ENCODE measurements at regions not wholly inside any gene's neighbourhood (a gene's known extent, or its start where the extent isn't known, plus 50 kb on each side); places are given as distances from the start of the nearest gene placed in this dataset.

DNA sequence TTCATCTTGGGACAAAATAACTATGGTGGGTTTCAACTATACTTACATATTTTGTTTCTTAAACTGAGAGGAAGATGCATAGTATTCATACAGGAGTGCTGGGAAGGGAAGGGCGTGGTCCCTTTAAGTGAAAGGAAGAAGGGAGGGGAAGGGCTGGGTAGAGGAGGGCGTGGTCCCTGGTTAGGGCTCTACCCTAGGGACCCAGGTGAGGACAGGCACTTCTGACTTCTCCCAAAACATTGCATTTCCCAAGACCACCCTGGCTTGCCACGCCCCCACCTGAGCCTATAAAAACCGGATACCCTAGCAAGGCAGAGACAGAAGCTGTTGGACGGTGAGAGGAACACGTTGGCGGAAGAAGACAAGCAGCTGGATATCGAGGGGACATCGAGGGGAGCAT is 157.6 kb upstream of the PLXNA4 start:
- Histone ChIP-seq H3K36me3 (ENCODE audit: insufficient read depth, low read length) (no peaks in the 10 kb centered on the region), H2AFZ (ENCODE audit: low read depth, low read length) (no peak overlapping the region), H3K27me3 (ENCODE audit: insufficient read depth, low read length) (no peaks in the 10 kb centered on the region), H3K4me3 (ENCODE audit: low read length) (no peak overlapping the region), H3K9me3 (ENCODE audit: low read length) (no peaks in the 10 kb centered on the region), H3K4me1 (ENCODE audit: insufficient read depth, low read length) (peaks cover 13% of the 10 kb centered on the region)

DNA sequence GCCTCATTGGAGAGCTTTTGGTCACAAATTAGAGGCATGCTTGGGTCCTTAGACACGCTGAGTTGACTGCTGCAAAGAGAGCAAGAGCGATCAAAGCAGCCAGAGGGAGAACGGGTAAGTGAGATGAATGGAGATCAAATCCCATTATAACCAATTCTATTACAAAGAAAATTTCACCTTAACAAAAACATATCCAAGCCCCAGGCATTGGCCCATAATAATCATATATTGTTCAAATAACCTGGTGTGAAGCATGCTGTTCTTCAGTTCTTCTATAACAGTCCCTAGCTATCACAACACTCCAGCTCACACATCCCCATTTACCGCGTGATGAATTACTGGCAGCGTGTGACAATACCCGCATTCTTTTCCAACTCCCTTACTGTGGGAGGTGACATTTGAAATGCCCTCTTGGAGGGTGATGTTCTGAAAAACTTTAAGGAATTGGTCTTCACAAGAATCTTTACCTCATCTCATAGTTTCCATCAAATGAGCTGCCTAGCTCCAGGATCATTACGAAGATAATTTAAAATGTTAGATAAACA is 156.1 kb upstream of the PLXNA4 start:
- Histone ChIP-seq H2AFZ (ENCODE audit: low read depth, low read length) (no peak overlapping the region), H3K4me1 (ENCODE audit: insufficient read depth, low read length) (peaks cover 13% of the 10 kb centered on the region)

DNA sequence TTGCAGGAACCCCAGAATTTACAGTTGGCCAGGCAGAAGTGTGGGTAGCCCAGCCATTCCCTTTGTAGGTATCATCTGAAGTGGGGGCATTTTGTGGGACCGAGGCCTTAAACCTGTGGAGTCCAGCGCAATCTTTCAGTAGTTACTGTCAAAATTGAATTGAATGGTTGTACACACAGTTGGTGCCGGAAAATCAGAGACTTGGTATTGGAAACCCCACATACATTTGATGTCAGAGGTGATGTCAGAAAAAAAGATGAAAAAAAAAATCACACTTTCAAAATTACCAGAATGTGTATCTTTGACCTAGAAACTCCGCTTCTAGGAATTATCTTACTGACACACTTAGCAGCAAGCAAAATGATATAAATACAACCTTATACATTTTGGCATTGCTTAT is 153.8 kb upstream of the PLXNA4 start:
- no peaks in the 10 kb centered on the region for H3K9me3 ChIP-seq (ENCODE audit: low read length)
- H2AFZ ChIP-seq (ENCODE audit: low read depth, low read length) = no peak overlapping the region
- no peaks in the 10 kb centered on the region for H3K27me3 ChIP-seq (ENCODE audit: insufficient read depth, low read length)
- peaks cover 13% of the 10 kb centered on the region for H3K4me1 ChIP-seq (ENCODE audit: insufficient read depth, low read length)
- H3K36me3 ChIP-seq (ENCODE audit: insufficient read depth, low read length) = no peaks in the 10 kb centered on the region
- H3K4me3 ChIP-seq (ENCODE audit: low read length) = no peak overlapping the region

More for the DNA sequence above, 156.1 kb upstream of the PLXNA4 start:
- H3K36me3 ChIP-seq (ENCODE audit: insufficient read depth, low read length) = no peaks in the 10 kb centered on the region
- no peaks in the 10 kb centered on the region for H3K9me3 ChIP-seq (ENCODE audit: low read length)
- H3K4me3 ChIP-seq (ENCODE audit: low read length) = no peak overlapping the region
- no peaks in the 10 kb centered on the region for H3K27me3 ChIP-seq (ENCODE audit: insufficient read depth, low read length)

DNA sequence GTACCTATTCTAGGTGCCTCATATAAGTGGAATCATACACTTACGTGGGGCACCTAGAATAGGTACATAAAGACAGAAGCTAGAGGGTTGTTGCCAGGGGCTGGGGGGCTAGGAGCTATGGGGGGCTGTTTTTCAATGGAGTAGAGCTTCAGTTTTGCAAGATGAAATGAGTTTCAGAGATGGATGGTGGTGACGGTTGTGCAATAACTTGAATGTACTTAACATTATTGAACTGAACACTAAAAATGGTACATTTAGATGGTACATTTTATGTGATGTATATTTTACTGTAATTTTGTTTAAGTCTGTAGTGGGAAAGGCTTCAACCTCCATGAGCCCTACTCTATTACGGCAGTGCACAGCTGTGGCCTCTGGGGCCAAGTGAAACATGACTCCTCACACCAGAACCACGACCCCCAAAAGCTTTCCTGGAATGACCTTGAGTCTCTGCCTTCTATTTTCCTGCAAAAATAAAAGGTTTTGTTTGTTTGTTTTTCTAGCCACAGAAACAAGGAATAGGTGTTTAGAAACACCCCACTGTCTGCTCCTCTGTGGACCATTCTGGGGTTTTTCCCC is 147.3 kb upstream of the PLXNA4 start:
- no peak overlapping the region for H2AFZ ChIP-seq (ENCODE audit: low read depth, low read length)
- peaks cover 2% of the 10 kb centered on the region for H3K4me1 ChIP-seq (ENCODE audit: insufficient read depth, low read length)
- H3K36me3 ChIP-seq (ENCODE audit: insufficient read depth, low read length) = no peaks in the 10 kb centered on the region
- peaks cover 2% of the 10 kb centered on the region for H3K9me3 ChIP-seq (ENCODE audit: low read length)
- H3K27me3 ChIP-seq (ENCODE audit: insufficient read depth, low read length) = no peaks in the 10 kb centered on the region
- no peak overlapping the region for H3K4me3 ChIP-seq (ENCODE audit: low read length)

DNA sequence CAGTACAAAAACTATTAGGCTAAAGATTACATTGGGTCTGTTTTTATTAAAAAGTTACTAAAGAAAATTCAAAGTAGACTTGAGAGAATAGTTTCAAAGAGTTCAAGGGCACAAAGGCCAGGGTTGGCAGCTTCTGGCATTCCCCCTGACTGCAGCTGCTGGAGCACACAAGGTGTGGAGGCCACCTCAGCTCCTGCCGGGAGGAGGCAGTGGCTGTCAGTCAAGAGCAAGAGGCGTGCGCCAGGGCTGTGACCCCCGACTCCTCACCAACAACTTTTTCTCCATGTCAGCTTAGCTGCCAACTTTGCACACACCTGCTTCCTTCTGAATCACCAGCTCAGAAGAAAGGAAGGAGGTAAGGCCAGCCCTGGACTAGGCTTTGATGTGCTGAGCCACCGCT is 144.6 kb upstream of the PLXNA4 start:
- no peak overlapping the region for H2AFZ ChIP-seq (ENCODE audit: low read depth, low read length)
- H3K4me1 ChIP-seq (ENCODE audit: insufficient read depth, low read length) = peaks cover 2% of the 10 kb centered on the region
- no peaks in the 10 kb centered on the region for H3K27me3 ChIP-seq (ENCODE audit: insufficient read depth, low read length)
- peaks cover 4% of the 10 kb centered on the region for H3K9me3 ChIP-seq (ENCODE audit: low read length)
- no peak overlapping the region for H3K4me3 ChIP-seq (ENCODE audit: low read length)
- H3K36me3 ChIP-seq (ENCODE audit: insufficient read depth, low read length) = no peaks in the 10 kb centered on the region

DNA sequence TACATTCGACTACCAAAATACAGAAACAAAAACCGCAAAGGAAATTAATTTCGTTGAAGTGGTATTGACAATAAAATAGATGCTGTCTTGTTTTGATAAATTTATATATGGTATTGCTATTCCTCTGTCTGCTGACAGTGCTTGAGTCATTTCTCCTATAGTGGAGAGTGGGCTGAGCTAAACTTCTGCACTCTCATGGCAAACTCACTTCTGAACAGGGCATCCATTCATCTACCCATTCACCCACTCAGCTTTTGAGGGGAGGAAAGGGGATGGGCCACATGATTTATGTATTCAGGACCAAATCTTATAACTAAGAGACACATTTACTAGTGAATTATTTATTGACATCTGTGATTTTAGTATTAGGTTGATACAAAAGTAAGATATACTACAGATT is 137.6 kb upstream of the PLXNA4 start:
- Histone ChIP-seq H2AFZ (ENCODE audit: low read depth, low read length) (no peak overlapping the region), H3K27me3 (ENCODE audit: insufficient read depth, low read length) (no peaks in the 10 kb centered on the region), H3K4me3 (ENCODE audit: low read length) (no peak overlapping the region), H3K9me3 (ENCODE audit: low read length) (peaks cover 3% of the 10 kb centered on the region), H3K4me1 (ENCODE audit: insufficient read depth, low read length) (no peaks in the 10 kb centered on the region), H3K36me3 (ENCODE audit: insufficient read depth, low read length) (no peaks in the 10 kb centered on the region)

DNA sequence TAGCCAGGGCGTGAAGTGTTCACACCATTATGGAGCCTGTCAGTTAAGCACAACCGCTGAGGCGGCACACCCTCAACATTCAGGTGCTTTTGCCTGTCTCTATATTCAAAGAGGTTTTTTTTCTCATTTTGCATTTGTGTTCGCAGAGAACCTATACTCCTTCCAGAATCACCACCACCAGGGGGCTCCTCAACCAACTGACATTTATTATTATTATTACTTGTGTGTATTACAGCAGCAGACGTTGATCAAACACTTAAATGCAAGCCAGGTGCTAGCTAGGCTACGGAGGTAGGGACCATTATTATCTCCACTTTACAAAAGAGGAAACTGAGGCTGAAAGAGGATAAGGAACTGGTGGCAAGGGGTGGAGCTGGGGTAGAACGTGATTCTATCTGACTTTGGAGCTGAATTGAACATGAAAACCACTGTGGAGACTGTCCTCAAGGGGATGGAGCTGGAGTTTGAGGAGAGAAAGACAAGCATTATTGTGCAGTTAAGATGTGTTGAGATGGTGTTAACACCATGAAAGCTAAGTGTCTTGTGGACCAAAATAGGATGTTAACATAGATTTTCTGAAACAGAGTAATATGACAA is 133.8 kb upstream of the PLXNA4 start:
- Histone ChIP-seq H3K4me1 (ENCODE audit: insufficient read depth, low read length) (no peaks in the 10 kb centered on the region), H3K36me3 (ENCODE audit: insufficient read depth, low read length) (no peaks in the 10 kb centered on the region), H2AFZ (ENCODE audit: low read depth, low read length) (no peak overlapping the region), H3K4me3 (ENCODE audit: low read length) (no peak overlapping the region), H3K27me3 (ENCODE audit: insufficient read depth, low read length) (no peaks in the 10 kb centered on the region), H3K9me3 (ENCODE audit: low read length) (no peaks in the 10 kb centered on the region)

DNA sequence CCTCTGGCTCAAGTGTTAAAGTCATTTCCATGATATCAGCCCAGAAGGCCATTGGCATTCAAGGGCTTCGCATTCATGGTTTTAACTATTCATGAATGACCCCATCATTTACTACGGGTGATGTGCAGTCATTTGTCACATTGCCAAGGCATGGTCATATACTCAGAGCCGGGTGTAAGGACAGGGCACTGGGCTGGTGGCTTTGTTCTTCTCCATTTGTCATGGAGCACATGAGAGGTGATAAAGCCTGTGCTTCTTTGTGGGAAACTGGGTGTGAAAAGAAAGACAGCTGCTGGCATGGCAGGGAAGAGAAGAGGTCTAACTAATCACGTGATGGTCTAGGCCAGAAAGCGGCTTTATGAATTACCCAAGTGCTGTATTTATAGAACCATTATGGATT is 132.2 kb upstream of the PLXNA4 start:
- no peaks in the 10 kb centered on the region for H3K36me3 ChIP-seq (ENCODE audit: insufficient read depth, low read length)
- no peaks in the 10 kb centered on the region for H3K9me3 ChIP-seq (ENCODE audit: low read length)
- H3K27me3 ChIP-seq (ENCODE audit: insufficient read depth, low read length) = no peaks in the 10 kb centered on the region
- H3K4me3 ChIP-seq (ENCODE audit: low read length) = no peak overlapping the region
- no peak overlapping the region for H2AFZ ChIP-seq (ENCODE audit: low read depth, low read length)
- H3K4me1 ChIP-seq (ENCODE audit: insufficient read depth, low read length) = peaks cover 3% of the 10 kb centered on the region

DNA sequence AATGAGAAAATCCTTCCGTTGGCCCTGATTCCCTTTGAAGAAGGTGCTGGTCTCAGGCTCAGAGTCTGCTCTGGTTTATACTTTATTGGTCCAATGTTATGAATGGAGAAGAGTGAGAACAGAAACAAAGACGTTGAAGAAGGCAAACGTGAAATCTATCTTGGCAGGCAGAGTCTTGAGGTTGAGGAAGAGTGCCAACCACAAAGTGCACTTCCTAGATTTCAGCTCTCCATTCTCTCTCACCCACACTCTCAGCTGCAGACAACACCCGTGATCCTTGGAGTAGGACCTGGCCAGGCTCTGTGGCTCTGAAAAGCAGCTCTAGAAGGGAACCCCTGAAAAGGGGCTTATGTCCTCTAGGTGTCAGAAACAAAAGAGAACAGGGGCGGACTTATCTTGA is 128.9 kb upstream of the PLXNA4 start:
- Histone ChIP-seq H3K9me3 (ENCODE audit: low read length) (no peaks in the 10 kb centered on the region), H3K36me3 (ENCODE audit: insufficient read depth, low read length) (no peaks in the 10 kb centered on the region), H3K4me3 (ENCODE audit: low read length) (no peak overlapping the region), H3K4me1 (ENCODE audit: insufficient read depth, low read length) (peaks cover 3% of the 10 kb centered on the region), H2AFZ (ENCODE audit: low read depth, low read length) (no peak overlapping the region), H3K27me3 (ENCODE audit: insufficient read depth, low read length) (no peaks in the 10 kb centered on the region)

DNA sequence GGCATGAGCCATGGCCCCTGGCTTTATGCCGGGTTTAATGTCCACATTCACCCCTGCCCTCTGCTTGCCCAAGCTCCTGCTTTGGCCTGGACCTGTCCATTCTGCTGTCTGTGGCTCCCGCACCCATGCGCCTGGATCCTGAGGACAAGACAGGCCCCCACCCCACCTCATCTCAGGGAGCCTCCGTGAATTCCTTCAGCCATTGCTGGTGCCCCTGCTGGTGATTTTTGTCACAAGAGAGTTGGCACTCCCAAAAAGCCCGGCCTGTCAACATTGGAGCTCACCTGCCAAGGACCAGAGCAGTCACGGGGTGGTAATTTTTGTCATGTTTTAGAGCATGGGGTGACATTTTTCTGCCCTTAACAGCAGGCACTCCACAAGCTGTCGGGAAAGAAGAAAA is 127.5 kb upstream of the PLXNA4 start:
- Histone ChIP-seq H3K4me3 (ENCODE audit: low read length) (no peak overlapping the region), H3K4me1 (ENCODE audit: insufficient read depth, low read length) (peaks cover 3% of the 10 kb centered on the region), H3K9me3 (ENCODE audit: low read length) (no peaks in the 10 kb centered on the region), H2AFZ (ENCODE audit: low read depth, low read length) (no peak overlapping the region), H3K36me3 (ENCODE audit: insufficient read depth, low read length) (no peaks in the 10 kb centered on the region), H3K27me3 (ENCODE audit: insufficient read depth, low read length) (no peaks in the 10 kb centered on the region)

DNA sequence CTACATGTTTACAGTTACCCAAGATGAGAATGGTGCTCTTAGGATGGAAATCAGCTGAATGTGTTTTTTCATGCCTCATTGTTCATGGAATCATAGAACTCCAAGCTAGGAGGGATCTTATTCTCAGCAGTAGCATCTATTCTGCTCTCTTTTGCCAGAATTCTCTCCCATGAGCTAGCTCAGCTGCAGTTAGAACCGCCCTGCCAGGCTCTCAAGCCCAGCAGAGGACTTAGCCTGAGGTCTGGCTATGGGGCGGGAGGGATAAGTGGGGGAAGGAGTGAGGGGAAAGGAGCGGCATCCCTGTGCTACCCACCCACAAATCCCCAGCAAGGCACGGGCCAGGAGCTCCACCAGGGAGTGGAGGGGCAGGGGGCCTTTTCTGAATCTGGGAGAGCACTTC is 120.7 kb upstream of the PLXNA4 start:
- no peaks in the 10 kb centered on the region for H3K9me3 ChIP-seq (ENCODE audit: low read length)
- no peaks in the 10 kb centered on the region for H3K4me1 ChIP-seq (ENCODE audit: insufficient read depth, low read length)
- H3K4me3 ChIP-seq (ENCODE audit: low read length) = no peak overlapping the region
- no peak overlapping the region for H2AFZ ChIP-seq (ENCODE audit: low read depth, low read length)
- H3K27me3 ChIP-seq (ENCODE audit: insufficient read depth, low read length) = peaks cover 2% of the 10 kb centered on the region
- no peaks in the 10 kb centered on the region for H3K36me3 ChIP-seq (ENCODE audit: insufficient read depth, low read length)

DNA sequence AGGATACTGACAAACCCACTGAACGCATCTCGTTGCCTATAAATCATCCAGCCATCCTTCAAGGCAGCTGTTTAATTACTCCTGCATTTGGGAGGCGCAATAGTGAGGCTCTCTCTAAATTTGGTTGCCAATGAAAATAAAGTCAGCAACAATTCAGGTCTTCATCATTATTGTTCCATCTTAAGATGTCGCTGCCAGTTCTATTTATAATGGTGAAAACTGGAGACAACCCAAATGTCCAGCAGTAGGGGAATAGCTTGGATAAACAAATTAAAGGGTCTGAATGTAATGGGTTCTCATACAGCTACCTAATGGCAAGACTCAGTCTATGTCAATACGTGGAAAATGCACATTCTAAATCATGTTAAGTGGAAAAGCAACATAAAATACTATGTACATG is 120.1 kb upstream of the PLXNA4 start:
- H2AFZ ChIP-seq (ENCODE audit: low read depth, low read length) = no peak overlapping the region
- H3K27me3 ChIP-seq (ENCODE audit: insufficient read depth, low read length) = peaks cover 2% of the 10 kb centered on the region
- H3K36me3 ChIP-seq (ENCODE audit: insufficient read depth, low read length) = no peaks in the 10 kb centered on the region
- H3K4me1 ChIP-seq (ENCODE audit: insufficient read depth, low read length) = no peaks in the 10 kb centered on the region
- no peaks in the 10 kb centered on the region for H3K9me3 ChIP-seq (ENCODE audit: low read length)
- no peak overlapping the region for H3K4me3 ChIP-seq (ENCODE audit: low read length)

DNA sequence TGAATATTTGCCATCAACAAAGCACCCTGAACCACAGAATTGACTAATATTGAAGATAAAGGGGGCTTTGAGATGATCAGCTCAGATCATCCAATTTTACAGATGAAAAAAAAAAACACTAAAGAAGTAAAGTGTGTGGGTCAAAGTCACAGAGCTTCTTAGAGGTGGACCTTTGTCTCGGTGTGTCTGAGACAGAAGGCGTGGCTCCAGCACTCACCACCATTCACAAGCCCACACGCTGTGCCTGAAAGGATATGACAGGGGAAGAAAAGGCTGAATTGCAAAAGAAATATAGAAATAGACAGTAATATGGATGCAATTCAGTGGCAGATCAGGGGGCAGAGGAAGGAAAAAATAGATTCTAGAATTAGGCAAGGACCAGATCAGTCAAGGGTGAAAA is 114.9 kb upstream of the PLXNA4 start:
- H3K4me3 ChIP-seq (ENCODE audit: low read length) = no peak overlapping the region
- no peaks in the 10 kb centered on the region for H3K36me3 ChIP-seq (ENCODE audit: insufficient read depth, low read length)
- no peaks in the 10 kb centered on the region for H3K9me3 ChIP-seq (ENCODE audit: low read length)
- H3K4me1 ChIP-seq (ENCODE audit: insufficient read depth, low read length) = no peaks in the 10 kb centered on the region
- H2AFZ ChIP-seq (ENCODE audit: low read depth, low read length) = no peak overlapping the region
- H3K27me3 ChIP-seq (ENCODE audit: insufficient read depth, low read length) = peaks cover 2% of the 10 kb centered on the region

DNA sequence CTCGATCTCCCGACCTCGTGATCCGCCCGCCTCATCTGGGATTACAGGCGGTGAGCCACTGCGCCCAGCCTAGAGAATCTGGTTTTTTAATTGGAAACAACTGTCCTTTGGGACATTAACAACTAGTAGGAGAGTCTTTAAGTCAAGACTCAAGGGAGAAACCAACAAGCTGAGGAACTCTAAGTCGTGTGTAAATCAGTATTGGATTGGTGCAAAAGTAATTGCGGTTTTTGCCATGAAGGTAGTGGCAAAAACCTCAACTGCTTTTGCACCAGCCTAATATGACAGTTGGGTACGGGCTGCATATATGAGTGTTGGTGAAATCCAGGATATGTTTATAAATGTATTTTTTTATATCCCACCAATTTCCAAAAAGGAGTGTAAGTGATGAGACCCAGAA is 113.9 kb upstream of the PLXNA4 start:
- H3K36me3 ChIP-seq (ENCODE audit: insufficient read depth, low read length) = no peaks in the 10 kb centered on the region
- H3K4me1 ChIP-seq (ENCODE audit: insufficient read depth, low read length) = no peaks in the 10 kb centered on the region
- H2AFZ ChIP-seq (ENCODE audit: low read depth, low read length) = no peak overlapping the region
- no peaks in the 10 kb centered on the region for H3K9me3 ChIP-seq (ENCODE audit: low read length)
- H3K27me3 ChIP-seq (ENCODE audit: insufficient read depth, low read length) = peaks cover 2% of the 10 kb centered on the region
- no peak overlapping the region for H3K4me3 ChIP-seq (ENCODE audit: low read length)
